Islet of Langerhans (tissue), 1 donor: ENCODE measurements at regions not wholly inside any gene's neighbourhood (a gene's known extent, or its start where the extent isn't known, plus 50 kb on each side); places are given as distances from the start of the nearest gene placed in this dataset.
"Not testable (repeated sequence)": the region's sequence is repeated elsewhere in the genome, so short reads cannot be mapped to it uniquely, and the experiment has no call there.

Source experiments
- FAIRE-seq: peaks from one replicate; lab custom pipeline; 2011; peaks lifted over from hg19 to GRCh38; lab: Jason Lieb, UNC

- FAIRE-seq = no peak
Observed at GRCh38 chr6:27584326-27584725, 111.4 kb upstream of the ZNF184 start.

GRCh38 chr6:27582928-27583725, 110.2 kb upstream of the ZNF184 start:
- FAIRE-seq = no peak

GRCh38 chr6:27579973-27580372, 107.1 kb upstream of the ZNF184 start:
- FAIRE-seq = no peak

GRCh38 chr6:27577922-27578321, 105.0 kb upstream of the ZNF184 start:
- FAIRE-seq = no peak

- FAIRE-seq = no peak
Observed at GRCh38 chr6:27575594-27576361, 102.9 kb upstream of the ZNF184 start.

GRCh38 chr6:27568226-27568897, 95.5 kb upstream of the ZNF184 start:
- no peak for FAIRE-seq

- no peak for FAIRE-seq
Observed at GRCh38 chr6:27565839-27566779, 93.2 kb upstream of the ZNF184 start.

GRCh38 chr6:27562027-27562410, 89.1 kb upstream of the ZNF184 start:
- no peak for FAIRE-seq

- no peak for FAIRE-seq
Observed at GRCh38 chr6:27558028-27558724, 85.3 kb upstream of the ZNF184 start.

- FAIRE-seq = no peak
Observed at GRCh38 chr6:27556406-27556805, 83.5 kb upstream of the ZNF184 start.

GRCh38 chr6:27553123-27553904, 80.4 kb upstream of the ZNF184 start:
- no peak for FAIRE-seq

- FAIRE-seq = no peak
Observed at GRCh38 chr6:27551607-27552006, 78.7 kb upstream of the ZNF184 start.

- no peak for FAIRE-seq
Observed at GRCh38 chr6:27550692-27551091, 77.8 kb upstream of the ZNF184 start.

- not testable (repeated sequence) for FAIRE-seq
Observed at GRCh38 chr6:27549241-27549598, 76.3 kb upstream of the ZNF184 start.

- no peak for FAIRE-seq
Observed at GRCh38 chr6:27547157-27548075, 74.5 kb upstream of the ZNF184 start.

GRCh38 chr6:27546522-27546921, 73.6 kb upstream of the ZNF184 start:
- FAIRE-seq = no peak

- FAIRE-seq = no peak
Observed at GRCh38 chr6:27545271-27546046, 72.6 kb upstream of the ZNF184 start.

GRCh38 chr6:27544612-27545260, 71.8 kb upstream of the ZNF184 start:
- FAIRE-seq = no peak
